ENCODE measurements at regions not wholly inside any gene's neighbourhood (a gene's known extent, or its start where the extent isn't known, plus 50 kb on each side); places are given as distances from the start of the nearest gene placed in this dataset.
"Not testable (repeated sequence)": the region's sequence is repeated elsewhere in the genome, so short reads cannot be mapped to it uniquely, and the experiment has no call there.

- Histone ChIP-seq H3K23ac (ENCODE audit: low read depth, low read length, poor library complexity) (no peak overlapping the region), H4K91ac (ENCODE audit: low read depth, low read length, poor library complexity) (no peak overlapping the region), H3K4me3 (ENCODE audit: low read length in 2 of 2) (no peak overlapping the region), H3K9me3 (replicated peaks in 1 of 2; ENCODE audit: control insufficient read depth in 2 of 2, insufficient read depth in 1 of 2, low read depth in 1 of 2, low read length in 2 of 2) (no peaks in the 10 kb centered on the region), H3K27me3 (ENCODE audit: control insufficient read depth in 3 of 3, insufficient read depth in 3 of 3, low read depth in 1 of 3, low read length in 3 of 3) (no peaks in the 10 kb centered on the region), H2AK5ac (ENCODE audit: low read depth, low read length) (no peak overlapping the region), H2BK15ac (ENCODE audit: low read length) (no peak overlapping the region), H4K8ac (ENCODE audit: low read depth, low read length) (no peak overlapping the region), H2BK12ac (ENCODE audit: low read length) (no peak overlapping the region), H3K4ac (ENCODE audit: low read length) (no peak overlapping the region), H2BK120ac (ENCODE audit: low read depth, low read length) (no peak overlapping the region), H2AFZ (ENCODE audit: low read length) (no peak overlapping the region), H3K9ac (ENCODE audit: low read depth, low read length, poor library complexity) (no peak overlapping the region), H2BK5ac (ENCODE audit: low read length) (no peak overlapping the region), H3K36me3 (replicated peaks in 1 of 2; ENCODE audit: control insufficient read depth in 2 of 2, insufficient read depth in 2 of 2, low read length in 2 of 2) (no peaks in the 10 kb centered on the region), H3K79me1 (ENCODE audit: low read depth, low read length) (no peaks in the 10 kb centered on the region), H3K18ac (ENCODE audit: low read length) (no peak overlapping the region), H3K14ac (ENCODE audit: low read length) (no peak overlapping the region), H3K4me2 (ENCODE audit: insufficient read depth, low read length, poor library complexity, severe bottlenecking) (no peak overlapping the region), H3K27ac (replicated peaks; ENCODE audit: low read length) (no peak overlapping the region), H3K4me1 (ENCODE audit: control insufficient read depth in 2 of 2, insufficient read depth in 1 of 2, low read depth in 1 of 2, low read length in 2 of 2) (no peaks in the 10 kb centered on the region)
- no peak for DNase-seq (ENCODE audit: low spot score)
- WGBS, 2 donors (ENCODE audit: extremely low coverage in 2 of 2, insufficient read length in 2 of 2, insufficient replicate concordance in 1 of 2) = no CpG with 5 or more reads among the region's 4 CpGs
Measured at GRCh38 chr9:97124256-97124655, 85.3 kb upstream of the CTSV start.

GRCh38 chr9:97110696-97111095 lies 71.8 kb upstream of the CTSV start:
- H2AFZ ChIP-seq (ENCODE audit: low read length) = no peak overlapping the region
- no peak overlapping the region for H3K9ac ChIP-seq (ENCODE audit: low read depth, low read length, poor library complexity)
- H2BK120ac ChIP-seq (ENCODE audit: low read depth, low read length) = no peak overlapping the region
- no peak overlapping the region for H3K14ac ChIP-seq (ENCODE audit: low read length)
- no peak for DNase-seq (ENCODE audit: low spot score)
- no peak overlapping the region for H3K27ac ChIP-seq (replicated peaks; ENCODE audit: low read length)
- H3K4me2 ChIP-seq (ENCODE audit: insufficient read depth, low read length, poor library complexity, severe bottlenecking) = no peak overlapping the region
- H3K9me3 ChIP-seq (replicated peaks in 1 of 2; ENCODE audit: control insufficient read depth in 2 of 2, insufficient read depth in 1 of 2, low read depth in 1 of 2, low read length in 2 of 2) = no peaks in the 10 kb centered on the region
- no peak overlapping the region for H3K4me3 ChIP-seq (ENCODE audit: low read length in 2 of 2)
- H2BK15ac ChIP-seq (ENCODE audit: low read length) = no peak overlapping the region
- no peak overlapping the region for H2AK5ac ChIP-seq (ENCODE audit: low read depth, low read length)
- no peak overlapping the region for H2BK12ac ChIP-seq (ENCODE audit: low read length)
- no peaks in the 10 kb centered on the region for H3K27me3 ChIP-seq (ENCODE audit: control insufficient read depth in 3 of 3, insufficient read depth in 3 of 3, low read depth in 1 of 3, low read length in 3 of 3)
- no peak overlapping the region for H3K4ac ChIP-seq (ENCODE audit: low read length)
- H2BK5ac ChIP-seq (ENCODE audit: low read length) = no peak overlapping the region
- H3K18ac ChIP-seq (ENCODE audit: low read length) = no peak overlapping the region
- no peak overlapping the region for H4K8ac ChIP-seq (ENCODE audit: low read depth, low read length)
- H3K36me3 ChIP-seq (replicated peaks in 1 of 2; ENCODE audit: control insufficient read depth in 2 of 2, insufficient read depth in 2 of 2, low read length in 2 of 2) = no peaks in the 10 kb centered on the region
- H3K23ac ChIP-seq (ENCODE audit: low read depth, low read length, poor library complexity) = no peak overlapping the region
- H3K4me1 ChIP-seq (ENCODE audit: control insufficient read depth in 2 of 2, insufficient read depth in 1 of 2, low read depth in 1 of 2, low read length in 2 of 2) = no peaks in the 10 kb centered on the region
- H4K91ac ChIP-seq (ENCODE audit: low read depth, low read length, poor library complexity) = no peak overlapping the region
- no CpG with 5 or more reads among the region's 2 CpGs for WGBS, 2 donors (ENCODE audit: extremely low coverage in 2 of 2, insufficient read length in 2 of 2, insufficient replicate concordance in 1 of 2)
- no peaks in the 10 kb centered on the region for H3K79me1 ChIP-seq (ENCODE audit: low read depth, low read length)

- DNase-seq (ENCODE audit: low spot score) = peak; percentile 30
- H2BK15ac ChIP-seq (ENCODE audit: low read length) = no peak overlapping the region
Measured at GRCh38 chr9:97109194-97109811, 70.4 kb upstream of the CTSV start.

GRCh38 chr9:97105220-97105619 lies 66.3 kb upstream of the CTSV start:
- not testable (repeated sequence) for H2BK120ac ChIP-seq (ENCODE audit: low read depth, low read length); H3K9me3 ChIP-seq (replicated peaks in 1 of 2; ENCODE audit: control insufficient read depth in 2 of 2, insufficient read depth in 1 of 2, low read depth in 1 of 2, low read length in 2 of 2); H3K27me3 ChIP-seq (ENCODE audit: control insufficient read depth in 3 of 3, insufficient read depth in 3 of 3, low read depth in 1 of 3, low read length in 3 of 3); H2BK12ac ChIP-seq (ENCODE audit: low read length); H3K4me1 ChIP-seq (ENCODE audit: control insufficient read depth in 2 of 2, insufficient read depth in 1 of 2, low read depth in 1 of 2, low read length in 2 of 2); H3K4ac ChIP-seq (ENCODE audit: low read length); H2BK5ac ChIP-seq (ENCODE audit: low read length); H2AFZ ChIP-seq (ENCODE audit: low read length); H4K8ac ChIP-seq (ENCODE audit: low read depth, low read length); H3K4me2 ChIP-seq (ENCODE audit: insufficient read depth, low read length, poor library complexity, severe bottlenecking); H3K9ac ChIP-seq (ENCODE audit: low read depth, low read length, poor library complexity); H3K23ac ChIP-seq (ENCODE audit: low read depth, low read length, poor library complexity); H3K18ac ChIP-seq (ENCODE audit: low read length); DNase-seq (ENCODE audit: low spot score); H4K91ac ChIP-seq (ENCODE audit: low read depth, low read length, poor library complexity); H2AK5ac ChIP-seq (ENCODE audit: low read depth, low read length); H3K14ac ChIP-seq (ENCODE audit: low read length); H3K27ac ChIP-seq (replicated peaks; ENCODE audit: low read length); H2BK15ac ChIP-seq (ENCODE audit: low read length); H3K4me3 ChIP-seq (ENCODE audit: low read length in 2 of 2); H3K79me1 ChIP-seq (ENCODE audit: low read depth, low read length); H3K36me3 ChIP-seq (replicated peaks in 1 of 2; ENCODE audit: control insufficient read depth in 2 of 2, insufficient read depth in 2 of 2, low read length in 2 of 2)
- WGBS, 2 donors (ENCODE audit: extremely low coverage in 2 of 2, insufficient read length in 2 of 2, insufficient replicate concordance in 1 of 2) = no CpG with 5 or more reads among the region's 2 CpGs

More at GRCh38 chr9:97109194-97109811, 70.4 kb upstream of the CTSV start:
- Histone ChIP-seq H3K23ac (ENCODE audit: low read depth, low read length, poor library complexity) (no peak overlapping the region), H2BK5ac (ENCODE audit: low read length) (no peak overlapping the region), H3K36me3 (replicated peaks in 1 of 2; ENCODE audit: control insufficient read depth in 2 of 2, insufficient read depth in 2 of 2, low read length in 2 of 2) (no peaks in the 10 kb centered on the region), H3K4me3 (ENCODE audit: low read length in 2 of 2) (no peak overlapping the region), H3K27me3 (ENCODE audit: control insufficient read depth in 3 of 3, insufficient read depth in 3 of 3, low read depth in 1 of 3, low read length in 3 of 3) (no peaks in the 10 kb centered on the region), H3K9ac (ENCODE audit: low read depth, low read length, poor library complexity) (no peak overlapping the region), H2AK5ac (ENCODE audit: low read depth, low read length) (no peak overlapping the region), H3K9me3 (replicated peaks in 1 of 2; ENCODE audit: control insufficient read depth in 2 of 2, insufficient read depth in 1 of 2, low read depth in 1 of 2, low read length in 2 of 2) (no peaks in the 10 kb centered on the region), H3K18ac (ENCODE audit: low read length) (no peak overlapping the region), H3K4ac (ENCODE audit: low read length) (no peak overlapping the region), H3K4me2 (ENCODE audit: insufficient read depth, low read length, poor library complexity, severe bottlenecking) (no peak overlapping the region), H3K4me1 (ENCODE audit: control insufficient read depth in 2 of 2, insufficient read depth in 1 of 2, low read depth in 1 of 2, low read length in 2 of 2) (no peaks in the 10 kb centered on the region), H3K79me1 (ENCODE audit: low read depth, low read length) (no peaks in the 10 kb centered on the region), H2BK12ac (ENCODE audit: low read length) (no peak overlapping the region), H2AFZ (ENCODE audit: low read length) (no peak overlapping the region), H3K27ac (replicated peaks; ENCODE audit: low read length) (no peak overlapping the region), H4K8ac (ENCODE audit: low read depth, low read length) (no peak overlapping the region), H3K14ac (ENCODE audit: low read length) (no peak overlapping the region), H2BK120ac (ENCODE audit: low read depth, low read length) (no peak overlapping the region), H4K91ac (ENCODE audit: low read depth, low read length, poor library complexity) (no peak overlapping the region)
- no CpG with 5 or more reads among the region's 4 CpGs for WGBS, 2 donors (ENCODE audit: extremely low coverage in 2 of 2, insufficient read length in 2 of 2, insufficient replicate concordance in 1 of 2)
